ENCODE measurements at regions not wholly inside any gene's neighbourhood (a gene's known extent, or its start where the extent isn't known, plus 50 kb on each side); places are given as distances from the start of the nearest gene placed in this dataset.

GRCh38 chr13:104900191-104900817, 1635.2 kb downstream of the EFNB2 start:
- TF ChIP-seq GATA2 (IDR thresholded peaks at IDR 0.05; ENCODE audit: low read depth, low read length): no peak
- no peak for TF ChIP-seq GATA3 (IDR thresholded peaks at IDR 0.05; ENCODE audit: low read depth, low read length)

Measured in SH-SY5Y (cell line).